AG10803 (cell line): ENCODE measurements at regions not wholly inside any gene's neighbourhood (a gene's known extent, or its start where the extent isn't known, plus 50 kb on each side); places are given as distances from the start of the nearest gene placed in this dataset.

ENCODE experiments used
- DNase-seq: peaks from one replicate; pipeline ENCODE4 v3.0.0; 2010; ENCODE audit warnings: low read depth
- H3K4me3 ChIP-seq: 2 replicates; pipeline ENCODE4 v1.5.1; 2011; ENCODE audit warnings: mild to moderate bottlenecking, low read length, control low read depth
- TF ChIP-seq, protein P1 (sequence below): conservative IDR thresholded peaks from 2 replicates; pipeline ENCODE4 v1.5.1; 2011; ENCODE audit warnings: mild to moderate bottlenecking, low read length, control low read depth, inconsistent platforms

DNA sequence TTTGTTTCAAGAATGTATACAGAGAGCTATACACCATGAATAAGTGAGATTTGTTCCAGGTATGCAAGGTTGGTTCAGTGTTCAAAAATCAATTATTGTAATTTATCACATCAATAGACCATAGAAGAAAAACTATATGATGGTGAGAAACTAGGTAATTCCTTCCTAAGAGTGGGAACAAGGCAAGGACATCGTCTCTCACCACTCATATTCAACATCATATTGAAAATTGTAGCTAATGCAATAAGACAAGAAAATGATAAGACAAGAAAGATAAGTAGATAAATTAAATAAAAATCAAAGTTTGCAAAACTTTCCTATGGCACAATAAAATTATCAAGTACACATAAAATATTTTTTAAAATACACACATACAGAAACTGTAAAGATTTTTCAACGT is 385.3 kb upstream of the COBL start:
- no peak overlapping the region for H3K4me3 ChIP-seq
- DNase-seq: no peak
- TF ChIP-seq, protein P1, sequence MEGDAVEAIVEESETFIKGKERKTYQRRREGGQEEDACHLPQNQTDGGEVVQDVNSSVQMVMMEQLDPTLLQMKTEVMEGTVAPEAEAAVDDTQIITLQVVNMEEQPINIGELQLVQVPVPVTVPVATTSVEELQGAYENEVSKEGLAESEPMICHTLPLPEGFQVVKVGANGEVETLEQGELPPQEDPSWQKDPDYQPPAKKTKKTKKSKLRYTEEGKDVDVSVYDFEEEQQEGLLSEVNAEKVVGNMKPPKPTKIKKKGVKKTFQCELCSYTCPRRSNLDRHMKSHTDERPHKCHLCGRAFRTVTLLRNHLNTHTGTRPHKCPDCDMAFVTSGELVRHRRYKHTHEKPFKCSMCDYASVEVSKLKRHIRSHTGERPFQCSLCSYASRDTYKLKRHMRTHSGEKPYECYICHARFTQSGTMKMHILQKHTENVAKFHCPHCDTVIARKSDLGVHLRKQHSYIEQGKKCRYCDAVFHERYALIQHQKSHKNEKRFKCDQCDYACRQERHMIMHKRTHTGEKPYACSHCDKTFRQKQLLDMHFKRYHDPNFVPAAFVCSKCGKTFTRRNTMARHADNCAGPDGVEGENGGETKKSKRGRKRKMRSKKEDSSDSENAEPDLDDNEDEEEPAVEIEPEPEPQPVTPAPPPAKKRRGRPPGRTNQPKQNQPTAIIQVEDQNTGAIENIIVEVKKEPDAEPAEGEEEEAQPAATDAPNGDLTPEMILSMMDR: no peak

GRCh38 chr7:51700593-51701215 is 384.1 kb upstream of the COBL start:
- H3K4me3 ChIP-seq: no peak overlapping the region
- DNase-seq: no peak
- TF ChIP-seq, protein P1: no peak

GRCh38 chr7:51693258-51693657 is 376.6 kb upstream of the COBL start:
- no peak overlapping the region for H3K4me3 ChIP-seq
- TF ChIP-seq, protein P1: no peak
- DNase-seq: no peak

- no peak for DNase-seq
- TF ChIP-seq, protein P1: no peak
- no peak overlapping the region for H3K4me3 ChIP-seq
Measured at GRCh38 chr7:51689547-51689946, 372.9 kb upstream of the COBL start.

DNA sequence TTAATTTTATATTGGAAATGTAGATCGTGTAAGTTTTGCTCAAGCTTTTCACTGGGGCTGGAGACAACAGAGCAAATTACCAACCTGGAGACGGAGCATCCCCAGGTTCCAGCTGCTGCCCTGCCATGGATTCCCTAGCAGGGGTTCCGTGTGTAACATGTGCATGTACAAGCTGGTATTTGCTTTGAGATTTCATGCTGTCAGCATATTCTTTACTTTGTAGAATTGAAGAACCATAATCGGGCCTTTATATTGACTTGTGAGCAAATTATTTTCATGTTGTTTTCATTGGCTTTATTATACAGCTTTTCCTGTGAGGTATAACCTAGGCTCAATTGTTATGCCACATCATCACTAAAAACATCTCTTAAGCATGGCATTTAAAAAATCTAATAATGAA is 369.2 kb upstream of the COBL start:
- no peak for DNase-seq
- TF ChIP-seq, protein P1: no peak
- H3K4me3 ChIP-seq: no peak overlapping the region

- no peak overlapping the region for H3K4me3 ChIP-seq
- TF ChIP-seq, protein P1: no peak
- no peak for DNase-seq
Measured at GRCh38 chr7:51680594-51681399, 364.2 kb upstream of the COBL start.

DNA sequence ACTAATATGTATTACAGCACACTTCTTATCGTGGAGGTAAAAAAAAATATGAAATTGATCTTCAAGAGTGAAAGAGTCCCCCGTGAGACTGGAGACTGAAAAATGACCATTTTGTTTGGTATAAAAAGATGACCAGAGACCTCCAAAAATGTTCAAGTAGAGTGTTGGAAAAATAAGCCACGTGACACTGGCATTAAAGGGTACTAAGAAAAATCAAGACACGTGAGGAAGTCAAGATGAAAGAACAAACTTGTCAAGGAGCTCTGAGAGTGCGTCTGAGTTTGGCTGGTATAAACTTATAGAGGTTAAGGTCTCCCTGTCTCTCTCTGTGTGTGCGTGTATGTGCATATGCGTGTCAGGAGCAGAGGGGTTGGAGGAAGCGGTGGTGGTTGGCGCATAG is 362.7 kb upstream of the COBL start:
- TF ChIP-seq, protein P1: no peak
- DNase-seq: no peak
- H3K4me3 ChIP-seq: no peak overlapping the region
